SK-MEL-5 (cell line): ENCODE measurements at regions not wholly inside any gene's neighbourhood (a gene's known extent, or its start where the extent isn't known, plus 50 kb on each side); places are given as distances from the start of the nearest gene placed in this dataset.

Experiments used
- DNase-seq: peaks from one replicate; pipeline ENCODE4 v3.0.0-alpha.2; 2016; ENCODE audit warnings: low read depth, low spot score
- in situ Hi-C: cut with HindIII; loops from 2 replicates; pipeline ENCODE4 v1.10.0; 2016; ENCODE audit warnings: low sequenced_read_pairs, high pct_unique_total_duplicates, low pct_unique_long_range_greater_than_20kb

GRCh38 chr11:105448703-105449079 is 161.2 kb upstream of the GRIA4 start:
- no peak for DNase-seq
- in situ Hi-C loops, result no loop called here

- DNase-seq, result no peak
- in situ Hi-C loops, result no loop called here
These were observed 161.8 kb upstream of the GRIA4 start for GRCh38 chr11:105447936-105448702.

- in situ Hi-C loops, result no loop called here
- DNase-seq, result no peak
These were observed 166.2 kb upstream of the GRIA4 start for GRCh38 chr11:105443623-105444022.

- no peak for DNase-seq
- in situ Hi-C loops, result no loop called here
These were observed 177.5 kb upstream of the GRIA4 start for GRCh38 chr11:105432241-105432995.

- no peak for DNase-seq
These were observed 180.6 kb upstream of the GRIA4 start for GRCh38 chr11:105429096-105429910.

GRCh38 chr11:105407101-105407500 is 202.8 kb upstream of the GRIA4 start:
- in situ Hi-C loops, result no loop called here

More at GRCh38 chr11:105429096-105429910, 180.6 kb upstream of the GRIA4 start:
- in situ Hi-C loops, result no loop called here

GRCh38 chr11:105401269-105401809 is 208.5 kb upstream of the GRIA4 start:
- peak; percentile 11 for DNase-seq
- in situ Hi-C loops, result no loop called here

More at GRCh38 chr11:105407101-105407500, 202.8 kb upstream of the GRIA4 start:
- no peak for DNase-seq

GRCh38 chr11:105399511-105399910 is 210.4 kb upstream of the GRIA4 start:
- peak; percentile 3 for DNase-seq
- in situ Hi-C loops, result no loop called here

- no peak for DNase-seq
- in situ Hi-C loops, result no loop called here
These were observed 211.2 kb upstream of the GRIA4 start for GRCh38 chr11:105398636-105399035.

GRCh38 chr11:105393326-105393725 is 216.5 kb upstream of the GRIA4 start:
- in situ Hi-C loops, result no loop called here
- peak; percentile 88 for DNase-seq

GRCh38 chr11:105392556-105392955 is 217.3 kb upstream of the GRIA4 start:
- in situ Hi-C loops, result no loop called here

GRCh38 chr11:105389952-105390351 is 219.9 kb upstream of the GRIA4 start:
- in situ Hi-C loops, result no loop called here

More at GRCh38 chr11:105392556-105392955, 217.3 kb upstream of the GRIA4 start:
- DNase-seq, result peak; percentile 4

GRCh38 chr11:105388006-105388405 is 221.9 kb upstream of the GRIA4 start:
- in situ Hi-C loops, result no loop called here
- peak; percentile 0 for DNase-seq

More at GRCh38 chr11:105389952-105390351, 219.9 kb upstream of the GRIA4 start:
- no peak for DNase-seq

- no peak for DNase-seq
- in situ Hi-C loops, result no loop called here
These were observed 227.9 kb upstream of the GRIA4 start for GRCh38 chr11:105381941-105382340.

- no peak for DNase-seq
- in situ Hi-C loops, result no loop called here
These were observed 232.0 kb upstream of the GRIA4 start for GRCh38 chr11:105377870-105378269.

- no peak for DNase-seq
- in situ Hi-C loops, result no loop called here
These were observed 232.6 kb upstream of the CARD18 start for GRCh38 chr11:105372206-105372605.

GRCh38 chr11:105371311-105371710 is 231.7 kb upstream of the CARD18 start:
- no peak for DNase-seq
- in situ Hi-C loops, result no loop called here

GRCh38 chr11:105368711-105369110 is 229.1 kb upstream of the CARD18 start:
- no peak for DNase-seq
- in situ Hi-C loops, result no loop called here
